ENCODE measurements at regions not wholly inside any gene's neighbourhood (a gene's known extent, or its start where the extent isn't known, plus 50 kb on each side); places are given as distances from the start of the nearest gene placed in this dataset.

- no peak for TF ChIP-seq CTCF (IDR thresholded peaks at IDR 0.05)
- no peak for TF ChIP-seq POLR2AphosphoS5 (IDR thresholded peaks at IDR 0.05)
Measured at GRCh38 chr5:36765876-36766275, 110.7 kb upstream of the NIPBL start.
